Heart left ventricle (tissue), 16 donors: ENCODE measurements at regions not wholly inside any gene's neighbourhood (a gene's known extent, or its start where the extent isn't known, plus 50 kb on each side); places are given as distances from the start of the nearest gene placed in this dataset.

Experiments used
- ATAC-seq, 4 donors: fragments of 200-7000 bp; cut with Tn5 transposase; one replicate each; pipeline ENCODE4 v1.9.1; 2020 to 2022; ENCODE audit warnings: moderate library complexity in 4 of 4, mild to moderate bottlenecking in 3 of 4, moderate number of reproducible peaks in 1 of 4
- DNase-seq, 5 donors: peaks; one replicate each; pipeline ENCODE4 v3.0.0-alpha.2; 2020
- H3K27ac ChIP-seq, 12 donors: fragments of 200-600 bp; sonication (generic) in 4 of 12; one replicate each; pipeline versions ENCODE4 v1.5.0 to v1.8.0; 2016 to 2022; ENCODE audit warnings: mild to moderate bottlenecking in 2 of 12
- H3K27me3 ChIP-seq, 9 donors: fragments of 200-600 bp; sonication (generic) in 2 of 9; one replicate each; pipeline versions ENCODE4 v1.5.1 to v1.8.0; 2016 to 2022; ENCODE audit warnings: mild to moderate bottlenecking in 3 of 9
- H3K36me3 ChIP-seq, 9 donors: fragments of 200-600 bp; sonication (generic) in 2 of 9; one replicate each; pipeline versions ENCODE4 v1.5.0 to v1.8.0; 2018 to 2022; ENCODE audit warnings: mild to moderate bottlenecking in 2 of 9
- H3K4me1 ChIP-seq, 12 donors: fragments of 200-600 bp; sonication (generic) in 4 of 12; one replicate each; pipeline versions ENCODE4 v1.5.0 to v1.8.0; 2016 to 2022; ENCODE audit warnings: mild to moderate bottlenecking in 3 of 12
- H3K4me3 ChIP-seq, 12 donors: fragments of 200-600 bp; sonication (generic) in 4 of 12; one replicate each; pipeline versions ENCODE4 v1.5.0 to v1.8.0; 2017 to 2022; ENCODE audit warnings: mild to moderate bottlenecking in 9 of 12, moderate library complexity in 4 of 12
- H3K9me3 ChIP-seq, 12 donors: fragments of 200-600 bp; sonication (generic) in 4 of 12; one replicate each; pipeline versions ENCODE4 v1.5.0 to v1.8.0; 2016 to 2022; ENCODE audit warnings: mild to moderate bottlenecking in 1 of 12
- CTCF ChIP-seq, 12 donors: fragments of 200-600 bp; sonication (generic) in 4 of 12; IDR thresholded peaks; one replicate each; pipeline versions ENCODE4 v1.5.0 to v1.8.0; 2018 to 2022; ENCODE audit warnings: antibody characterized with exemption in 12 of 12, mild to moderate bottlenecking in 5 of 12
- POLR2A ChIP-seq, 2 donors: fragments of 450-650 bp; IDR thresholded peaks; one replicate each; pipeline ENCODE4 v1.6.1; 2017; ENCODE audit warnings: antibody characterized with exemption in 2 of 2, mild to moderate bottlenecking in 2 of 2, moderate library complexity in 2 of 2
- WGBS, 4 donors: extraction: QIAGEN DNeasy Blood & Tissue Kit in 2 of 4; methylation state at CpG; one replicate each; pipeline versions ENCODE4 v1.1.5 to v1.1.7; 2013 to 2018; 5-methylcytosine and 5-hydroxymethylcytosine counted together
- intact Hi-C, 10 donors: fragments of 100-400 bp; cut with DNase I; formaldehyde crosslinking; loops; one replicate each; pipeline versions ENCODE4 v1.11.1 to v1.14.2; 2022
- donor health status: ischemic (EF 13 %, LVEDD 7.1; RV severe dilation, severe dysfunction).
- donor health status: healthy with polysubstance abuse.
- donor health status: DM: no; HTN: yes; CAD: no.
- donor health status: DM: no; HTN: no; CAD: no.
- donor health status: ischemic (EF 25% LVEDD 6.9; RV normal size, moderate dysfunction).
- donor health status: ischemic (EF 25% LVEDD 5.7; RV mildly dilated, moderate dysfunction).
- donor health status: healthy.
- donor health status: DM: yes; HTN: yes; CAD: no.
- donor health status: ischemic (EF 35%, LVEDD 5.7; RV mildly dilated, moderate dysfunction).
- donor health status: nonischemic (EF 11% LVEDD 7.7; RV severe dilation, severe dysfunction).
- donor health status: DM: yes; HTN: yes; CAD: no.
- donor health status: PGD.
- donor health status: ischemic (EF 29% LVEDD 5.4; RV normal size, mild dysfunction).
- donor health status: nonischemic (EF 23%, LVEDD 6.1; RV moderate dilation, normal function).

GRCh38 chr14:48693793-48694192, 892.4 kb downstream of the RPS29 start:
- Histone ChIP-seq H3K27me3 (no peaks in the 10 kb centered on the region), H3K4me1 (no peaks in the 10 kb centered on the region), H3K4me3 (no peak overlapping the region), H3K9me3 (peaks cover 0 to 5% (median 0%) of the 10 kb centered on the region in 12 donors), H3K27ac (no peak overlapping the region), H3K36me3 (no peaks in the 10 kb centered on the region)
- WGBS, 4 donors, result 7 to 29% (median 15%) methylated on average over 1 of the region's 1 CpG
- no peak for ATAC-seq
- no peak for TF ChIP-seq CTCF (IDR thresholded peaks at IDR 0.05)
- TF ChIP-seq POLR2A (IDR thresholded peaks at IDR 0.05), result no peak
- intact Hi-C loops, result loop anchor here in 1 of 10 donors (5.0 kb wide), 1 partner anchor 64 kb away; no protein-coding TSS in a partner anchor
- no peak for DNase-seq

- H3K27me3 ChIP-seq, result no peaks in the 10 kb centered on the region
- H3K4me1 ChIP-seq, result no peaks in the 10 kb centered on the region
- H3K36me3 ChIP-seq, result no peaks in the 10 kb centered on the region
- ATAC-seq (no peak), DNase-seq (no peak)
- no peak overlapping the region for H3K27ac ChIP-seq
- no peaks in the 10 kb centered on the region for H3K9me3 ChIP-seq
- intact Hi-C loops, result loop anchor here in 1 of 10 donors (5.0 kb wide), 1 partner anchor 67 kb away; no protein-coding TSS in a partner anchor
- no peak overlapping the region for H3K4me3 ChIP-seq
- WGBS, 4 donors, result 81 to 93% (median 91%) methylated on average over 1 of the region's 1 CpG
- TF ChIP-seq POLR2A (IDR thresholded peaks at IDR 0.05) (no peak), CTCF (IDR thresholded peaks at IDR 0.05) (no peak)
These were observed 895.8 kb downstream of the RPS29 start for GRCh38 chr14:48690349-48690748.

GRCh38 chr14:48686650-48687049, 899.5 kb downstream of the RPS29 start:
- intact Hi-C loops, result no loop called here
- TF ChIP-seq POLR2A (IDR thresholded peaks at IDR 0.05) (no peak), CTCF (IDR thresholded peaks at IDR 0.05) (no peak)
- DNase-seq, result no peak
- no peaks in the 10 kb centered on the region for H3K36me3 ChIP-seq
- H3K4me1 ChIP-seq, result no peaks in the 10 kb centered on the region
- no peaks in the 10 kb centered on the region for H3K27me3 ChIP-seq
- no peaks in the 10 kb centered on the region for H3K9me3 ChIP-seq
- no peak overlapping the region for H3K27ac ChIP-seq
- no peak for ATAC-seq
- H3K4me3 ChIP-seq, result no peak overlapping the region
- WGBS, 4 donors, result 91 to 95% (median 95%) methylated on average over 3 of the region's 3 CpGs

GRCh38 chr14:48672506-48672905, 913.7 kb downstream of the RPS29 start:
- intact Hi-C loops, result no loop called here
- Histone ChIP-seq H3K4me1 (no peaks in the 10 kb centered on the region), H3K4me3 (no peak overlapping the region), H3K9me3 (peaks cover 0 to 7% (median 0%) of the 10 kb centered on the region in 12 donors), H3K27me3 (no peaks in the 10 kb centered on the region), H3K27ac (no peak overlapping the region), H3K36me3 (no peaks in the 10 kb centered on the region)
- no peak for TF ChIP-seq POLR2A (IDR thresholded peaks at IDR 0.05)
- TF ChIP-seq CTCF (IDR thresholded peaks at IDR 0.05), result no peak
- no peak for DNase-seq
- no peak for ATAC-seq
- WGBS, 4 donors, result 33 to 83% (median 66%) methylated on average over 2 of the region's 2 CpGs
